GM13976 (cell line): ENCODE measurements at regions not wholly inside any gene's neighbourhood (a gene's known extent, or its start where the extent isn't known, plus 50 kb on each side); places are given as distances from the start of the nearest gene placed in this dataset.

Source experiments
- DNase-seq: peaks from one replicate; pipeline ENCODE4 v3.0.0; 2012; ENCODE audit warnings: low spot score
- CTCF ChIP-seq: IDR thresholded peaks from 2 replicates; pipeline ENCODE4 v1.5.1; 2012; ENCODE audit warnings: borderline replicate concordance, mild to moderate bottlenecking; ENCODE audit not compliant: insufficient read depth; ENCODE audit errors: extremely low read depth, missing control alignments, control extremely low read depth
- in situ Hi-C: fragments of 300-500 bp; cut with MboI; formaldehyde crosslinking; loops from one replicate; pipeline ENCODE4 v1.12.0; 2022; ENCODE audit warnings: low sequenced_read_pairs, mixed read lengths, inconsistent platforms; ENCODE audit not compliant: unreplicated experiment

GRCh38 chr13:22487932-22488331 is 692.8 kb upstream of the SGCG start:
- no peak for TF ChIP-seq CTCF
- no peak for DNase-seq
- in situ Hi-C loops = no loop called here

- no peak for DNase-seq
- in situ Hi-C loops = no loop called here
- no peak for TF ChIP-seq CTCF
Observed at GRCh38 chr13:22489771-22490170, 691.0 kb upstream of the SGCG start.

- in situ Hi-C loops = no loop called here
- DNase-seq = no peak
- no peak for TF ChIP-seq CTCF
Observed at GRCh38 chr13:22495819-22496218, 685.0 kb upstream of the SGCG start.

GRCh38 chr13:22496803-22497508 is 683.8 kb upstream of the SGCG start:
- DNase-seq = no peak
- no peak for TF ChIP-seq CTCF
- in situ Hi-C loops = no loop called here

DNA sequence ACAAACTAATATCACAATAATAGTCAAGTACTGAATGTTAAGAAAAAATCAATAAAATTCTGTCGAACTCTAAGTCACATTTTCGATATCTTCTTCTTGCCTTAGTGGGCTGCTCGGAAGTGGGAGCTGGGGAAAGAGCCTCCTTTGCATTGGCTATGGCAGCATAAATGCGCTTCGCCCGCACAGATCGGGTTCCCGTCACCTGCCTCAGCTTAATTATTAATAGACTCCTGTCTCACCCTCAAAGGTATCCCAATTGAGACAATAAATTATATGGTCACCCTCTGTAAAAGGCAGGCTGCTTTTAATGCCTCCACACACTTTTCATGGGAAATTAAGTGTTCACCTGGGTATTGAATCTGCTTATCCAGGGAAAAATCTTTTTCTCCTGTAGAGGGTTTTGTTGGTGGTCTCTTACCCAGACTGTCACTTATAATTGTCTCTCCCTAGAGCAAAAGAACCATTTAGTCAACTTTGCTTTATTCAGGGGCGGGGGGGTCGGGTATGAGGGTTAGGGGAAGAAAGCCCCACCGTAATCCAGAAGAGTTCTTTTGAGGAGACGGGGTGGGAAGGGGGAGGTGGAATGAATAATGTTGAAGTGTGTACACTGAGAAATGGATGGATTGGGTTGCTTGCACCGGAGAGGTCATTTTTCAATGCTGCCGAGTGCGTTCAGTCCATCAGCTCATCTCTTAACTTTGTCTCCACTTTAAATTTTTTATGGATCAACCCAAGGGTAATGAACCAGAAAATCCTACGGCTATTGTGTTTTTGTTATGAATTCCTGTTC is 682.6 kb upstream of the SGCG start:
- in situ Hi-C loops = no loop called here
- TF ChIP-seq CTCF = no peak
- DNase-seq = no peak

- no peak for DNase-seq
- no peak for TF ChIP-seq CTCF
- in situ Hi-C loops = no loop called here
Observed at GRCh38 chr13:22499919-22500318, 680.9 kb upstream of the SGCG start.
